ENCODE measurements at regions not wholly inside any gene's neighbourhood (a gene's known extent, or its start where the extent isn't known, plus 50 kb on each side); places are given as distances from the start of the nearest gene placed in this dataset.

DNA sequence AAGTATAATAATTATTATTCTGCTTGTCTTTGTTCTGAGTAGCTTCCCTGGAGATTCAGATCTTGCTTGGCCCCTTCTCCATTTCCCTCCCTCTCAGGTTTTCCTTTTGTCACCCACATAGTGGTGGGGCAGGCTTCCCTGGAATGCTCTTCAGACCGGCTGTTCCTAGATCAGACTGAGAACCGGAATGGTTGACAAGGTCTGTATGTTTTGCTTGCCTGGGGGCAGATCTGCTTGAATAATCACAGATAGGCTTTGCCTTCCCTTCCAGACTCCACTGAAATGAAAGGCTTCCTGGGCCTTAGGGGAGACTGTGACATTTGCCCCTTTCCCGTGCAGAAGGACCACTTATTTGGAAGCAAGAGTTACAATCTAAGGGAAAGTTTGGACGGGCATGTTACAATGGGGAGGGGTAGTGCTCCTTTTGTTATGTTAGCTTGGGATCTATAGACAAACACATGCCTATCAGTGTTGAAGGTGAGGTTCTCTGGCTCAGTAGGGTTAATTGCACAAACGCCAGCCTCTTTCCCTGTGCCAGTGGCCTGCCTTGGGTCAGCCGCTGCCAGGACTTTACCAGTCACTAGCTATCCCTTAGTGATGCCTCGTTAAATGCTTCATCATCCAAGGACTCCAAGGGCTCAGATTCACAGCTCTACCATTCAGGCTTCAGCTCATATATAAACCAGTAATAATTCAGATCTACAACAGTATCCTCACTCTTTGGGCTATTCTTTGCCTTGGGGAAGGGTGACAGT is 178.6 kb downstream of the SNAPC1 start:
- DNase-seq (ENCODE audit: low spot score) (no peak), ATAC-seq (no peak)

DNA sequence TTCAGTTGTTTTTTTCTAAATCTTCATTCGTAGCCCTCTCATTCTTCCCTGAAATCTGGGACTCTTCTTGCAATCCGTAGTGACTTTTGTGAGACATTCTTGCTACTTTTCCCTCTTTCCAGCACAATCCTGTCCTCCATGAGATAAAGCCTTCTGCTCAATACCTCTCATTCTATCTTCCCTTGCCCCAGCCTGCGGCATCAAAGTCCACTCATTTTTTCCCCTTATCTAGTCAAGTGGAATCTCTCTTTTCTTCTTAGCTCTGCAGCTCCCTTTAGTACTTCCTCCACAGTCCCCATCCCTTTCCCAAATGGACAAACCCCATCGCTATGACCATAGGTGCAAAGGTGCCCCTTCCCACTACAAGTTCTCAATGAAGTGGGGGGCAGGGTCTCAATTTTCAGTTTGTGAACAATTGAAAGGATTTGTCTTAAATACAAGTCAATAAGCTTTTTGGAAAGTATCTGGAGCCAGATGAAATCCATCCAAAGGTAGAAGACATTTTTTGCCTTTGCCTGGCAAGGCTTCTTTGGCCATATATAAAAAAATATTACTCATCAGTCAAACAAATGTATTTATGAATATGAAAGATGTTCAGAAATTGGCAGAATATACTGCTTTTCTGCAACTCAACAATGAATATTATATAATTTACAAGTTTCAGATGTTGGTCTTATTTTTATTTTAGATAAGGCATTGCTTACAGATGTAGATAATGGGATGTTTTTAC is 179.4 kb downstream of the SNAPC1 start:
- ATAC-seq (no peak), DNase-seq (ENCODE audit: low spot score) (no peak)

DNA sequence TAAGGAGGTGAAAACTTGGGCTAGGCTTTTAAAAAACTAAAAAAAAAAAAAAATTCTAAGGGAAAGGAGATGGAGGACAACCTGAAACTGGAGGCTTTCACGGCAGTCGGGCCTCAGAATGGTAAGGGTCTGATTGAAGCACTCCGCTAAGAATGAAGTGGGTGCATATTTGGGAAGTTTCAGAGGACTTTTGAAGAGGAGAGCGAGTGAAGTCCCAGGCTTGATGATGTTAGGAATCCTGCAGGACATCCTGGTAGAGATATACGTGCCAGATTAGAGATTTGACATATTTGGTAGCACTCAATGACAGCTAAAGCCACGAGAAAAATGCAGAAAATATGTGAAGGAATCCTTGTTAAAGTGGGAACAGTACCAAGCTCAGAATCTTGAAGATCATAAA is 186.2 kb downstream of the SNAPC1 start:
- no peak for DNase-seq (ENCODE audit: low spot score)

DNA sequence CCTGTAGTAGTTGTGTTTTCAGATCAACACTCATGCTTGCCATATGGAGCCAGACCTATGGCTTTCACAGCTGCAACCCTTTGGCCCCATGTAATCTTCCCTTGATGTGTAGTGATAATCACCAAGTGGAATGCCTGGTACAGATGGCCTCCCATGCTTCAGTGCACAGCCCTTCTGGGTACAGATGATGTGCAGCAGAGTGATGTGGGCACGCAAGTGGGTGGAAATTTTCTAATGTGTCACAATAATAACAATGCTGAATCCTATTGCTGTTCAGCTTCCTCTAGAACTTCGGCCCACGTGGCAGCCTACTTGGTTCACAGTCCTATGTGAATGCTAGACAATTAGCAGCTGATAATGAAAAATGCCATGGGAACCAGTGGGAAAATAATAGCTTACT is 188.1 kb downstream of the SNAPC1 start:
- no peak for ATAC-seq
- DNase-seq (ENCODE audit: low spot score), result no peak

More for the DNA sequence above, 186.2 kb downstream of the SNAPC1 start:
- ATAC-seq, result no peak

DNA sequence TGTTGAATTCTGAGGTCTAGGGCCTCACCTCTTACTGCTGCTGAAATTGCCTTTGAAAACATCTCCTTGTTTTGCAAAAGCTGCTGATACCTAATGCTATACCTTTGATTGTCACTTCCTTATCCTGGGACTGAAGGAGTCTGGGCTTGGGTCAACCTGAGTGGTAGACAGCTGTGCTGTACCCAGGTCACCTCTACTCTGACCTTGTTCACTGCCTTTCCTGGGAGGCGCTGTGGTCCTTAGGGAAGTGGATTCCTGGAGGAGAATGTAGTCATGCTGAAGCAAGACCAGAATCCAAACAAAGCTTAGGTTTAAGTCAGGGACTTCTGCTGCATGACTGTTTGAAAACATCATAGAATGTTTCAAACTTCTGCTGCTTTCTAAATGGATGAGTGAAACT is 191.4 kb downstream of the SNAPC1 start:
- DNase-seq (ENCODE audit: low spot score) (no peak), ATAC-seq (no peak)

DNA sequence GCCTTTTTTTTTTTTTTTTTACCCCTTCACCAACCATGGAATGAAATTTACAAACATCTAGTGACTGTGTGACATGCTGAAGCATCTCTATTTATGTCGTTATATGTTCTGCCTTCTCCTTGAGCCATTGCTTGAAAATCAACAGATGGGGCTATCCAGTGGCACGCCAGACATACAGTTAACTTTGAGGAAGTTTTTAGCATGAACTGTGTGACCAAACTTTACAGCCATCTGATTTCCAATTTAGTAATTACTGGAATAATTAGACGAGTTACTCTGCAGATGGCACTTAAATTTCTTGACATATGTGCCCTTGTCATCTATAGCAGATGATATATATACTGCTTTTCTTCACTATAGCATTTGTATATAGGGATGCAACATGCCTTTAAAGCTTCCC is 192.1 kb downstream of the SNAPC1 start:
- ATAC-seq, result no peak
- DNase-seq (ENCODE audit: low spot score), result no peak

DNA sequence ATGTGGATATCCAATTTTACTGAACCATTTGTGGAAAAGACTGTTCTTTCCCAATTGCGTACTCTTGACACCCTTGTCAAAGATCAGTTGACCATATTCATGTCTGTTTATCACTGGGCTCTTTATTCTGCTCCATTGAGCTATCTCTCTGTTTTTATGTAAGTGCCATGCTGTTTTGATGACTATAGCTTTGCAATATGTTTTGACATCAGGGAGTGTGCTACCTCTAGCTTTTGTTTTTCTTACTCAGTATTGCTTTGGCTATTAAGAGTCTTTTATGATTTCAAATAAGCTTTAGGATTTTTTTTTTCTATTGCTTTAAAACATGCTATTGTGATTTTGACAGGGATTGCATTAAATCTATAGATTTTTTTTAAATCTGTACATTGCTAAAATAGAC is 194.3 kb downstream of the SNAPC1 start:
- DNase-seq (ENCODE audit: low spot score), result no peak
- ATAC-seq, result no peak

DNA sequence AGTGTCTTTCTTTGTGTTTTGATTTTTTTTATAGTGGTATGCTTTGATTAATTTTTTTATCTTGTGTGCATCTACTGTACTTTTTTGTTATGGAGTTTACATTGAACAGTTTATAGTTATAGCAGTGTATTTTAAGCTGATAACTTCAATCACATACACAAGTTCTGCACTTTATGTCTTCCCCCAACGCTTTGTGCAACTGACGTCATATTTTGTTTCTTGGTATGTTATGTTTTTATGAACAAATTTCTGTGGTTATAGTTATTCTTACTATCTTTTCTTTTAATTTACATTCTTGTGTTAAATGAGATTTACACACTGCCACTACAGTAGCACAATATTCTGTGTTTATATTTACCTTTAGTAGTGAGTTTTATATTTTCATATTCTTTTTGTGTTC is 197.1 kb downstream of the SNAPC1 start:
- ATAC-seq (no peak), DNase-seq (ENCODE audit: low spot score) (no peak)

DNA sequence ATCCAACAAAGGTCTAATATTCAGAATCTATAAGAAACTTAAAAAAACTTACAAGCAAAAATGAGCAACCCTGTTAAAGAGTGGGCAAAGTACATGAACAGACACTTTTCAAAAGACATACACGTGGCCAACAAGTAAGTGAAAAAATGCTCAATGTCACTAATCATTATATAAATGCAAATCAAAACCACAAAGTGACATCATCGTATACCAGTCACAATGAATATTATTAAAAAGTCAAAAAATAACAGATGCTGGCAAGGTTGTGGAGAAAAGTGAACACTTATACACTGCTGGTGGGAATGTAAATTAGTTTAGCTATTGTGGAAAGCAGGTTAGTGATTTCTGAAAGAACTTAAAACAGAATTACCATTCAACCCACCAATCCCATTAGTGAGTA is 199.1 kb downstream of the SNAPC1 start:
- no peak for DNase-seq (ENCODE audit: low spot score)
- no peak for ATAC-seq

DNA sequence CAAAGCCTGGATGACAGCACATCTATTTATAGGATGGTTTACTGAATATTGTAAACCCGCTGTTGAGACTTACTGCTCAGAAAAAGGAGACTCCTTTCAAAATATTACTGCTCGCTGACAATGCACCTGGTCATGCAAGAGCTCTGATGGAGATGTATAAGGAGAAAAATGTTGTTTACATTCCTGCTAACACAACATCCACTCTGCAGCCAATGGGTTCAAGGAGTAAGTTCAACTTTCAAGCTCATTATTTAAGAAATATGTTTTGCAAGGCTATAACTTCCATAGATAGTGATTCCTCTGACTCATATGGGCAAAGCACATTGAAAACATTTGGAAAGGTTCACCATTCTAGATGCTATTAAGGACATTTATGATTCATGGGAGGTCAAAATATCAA is 201.7 kb downstream of the SNAPC1 start:
- no peak for DNase-seq (ENCODE audit: low spot score)
- no peak for ATAC-seq

DNA sequence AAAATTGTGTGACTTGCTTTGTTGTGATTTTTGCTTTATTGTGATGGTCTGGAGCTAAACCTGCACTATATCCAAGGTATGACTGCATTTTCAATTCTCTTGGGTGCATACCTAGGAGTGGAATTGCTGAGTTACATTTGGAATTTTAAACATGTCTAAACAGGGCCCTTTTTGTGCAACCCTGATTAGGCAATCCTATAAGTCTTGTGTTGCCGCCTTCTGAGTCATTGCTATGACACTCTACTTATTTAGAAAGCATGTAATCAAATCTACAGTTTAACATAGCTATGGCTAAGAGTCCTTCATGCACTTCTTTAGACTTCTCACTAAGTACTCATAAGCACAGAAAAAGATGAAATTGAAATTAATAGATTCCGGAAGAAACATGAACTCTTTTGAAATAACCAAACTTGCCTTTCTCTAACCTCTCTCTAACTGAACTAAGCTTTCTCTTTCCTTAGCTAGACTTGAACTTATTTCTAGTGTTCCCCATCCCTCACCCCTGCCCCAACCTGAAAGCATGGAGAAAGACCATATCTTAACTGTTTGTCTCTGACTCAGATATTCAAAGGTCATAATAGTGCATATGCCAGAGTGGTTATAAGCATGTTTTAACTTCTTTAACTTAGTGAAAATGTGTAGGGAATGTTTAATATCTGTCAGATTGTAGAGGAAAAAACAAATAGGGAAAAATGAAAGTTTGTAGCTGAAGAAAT is 203.0 kb downstream of the SNAPC1 start:
- DNase-seq (ENCODE audit: low spot score), result no peak
- ATAC-seq, result no peak

DNA sequence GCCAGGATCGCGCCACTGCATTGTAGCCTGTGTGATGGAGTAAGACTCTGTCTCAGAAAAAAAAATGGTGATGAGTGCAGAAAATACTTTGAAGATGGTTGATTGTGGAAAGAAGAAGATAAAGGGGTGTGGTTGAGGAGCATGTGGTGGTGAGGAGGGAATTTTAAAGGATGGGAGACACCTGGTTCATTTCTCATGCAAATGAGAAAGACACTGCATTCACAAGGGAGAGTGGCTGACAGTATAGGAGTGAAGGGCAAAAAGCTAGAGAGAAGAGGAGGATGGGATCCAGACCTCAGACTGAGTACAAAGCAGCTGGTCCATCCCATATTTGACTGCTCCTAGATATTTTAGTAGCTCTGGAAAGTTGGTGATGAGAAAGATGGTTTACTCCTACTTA is 206.0 kb downstream of the SNAPC1 start:
- no peak for ATAC-seq
- DNase-seq (ENCODE audit: low spot score), result no peak

DNA sequence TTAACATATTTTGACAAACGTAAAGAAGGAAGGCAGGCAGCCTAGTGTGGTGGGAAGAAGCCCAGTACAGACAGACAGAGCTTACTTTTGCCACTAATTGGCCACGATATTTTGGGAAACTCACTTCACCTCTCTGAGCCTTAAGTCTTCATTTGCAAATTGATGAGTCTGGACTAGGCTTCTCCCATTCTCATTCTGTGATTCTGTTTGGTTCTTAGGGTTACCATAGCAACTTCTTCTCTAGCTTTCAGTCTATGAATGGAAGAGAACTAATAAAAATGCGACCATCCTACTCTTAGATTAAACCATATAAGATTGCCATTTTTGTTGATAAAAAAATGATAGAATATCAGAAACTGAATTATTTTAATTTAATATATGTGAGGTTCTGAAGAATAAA is 210.5 kb downstream of the SNAPC1 start:
- ATAC-seq (no peak), DNase-seq (ENCODE audit: low spot score) (no peak)

DNA sequence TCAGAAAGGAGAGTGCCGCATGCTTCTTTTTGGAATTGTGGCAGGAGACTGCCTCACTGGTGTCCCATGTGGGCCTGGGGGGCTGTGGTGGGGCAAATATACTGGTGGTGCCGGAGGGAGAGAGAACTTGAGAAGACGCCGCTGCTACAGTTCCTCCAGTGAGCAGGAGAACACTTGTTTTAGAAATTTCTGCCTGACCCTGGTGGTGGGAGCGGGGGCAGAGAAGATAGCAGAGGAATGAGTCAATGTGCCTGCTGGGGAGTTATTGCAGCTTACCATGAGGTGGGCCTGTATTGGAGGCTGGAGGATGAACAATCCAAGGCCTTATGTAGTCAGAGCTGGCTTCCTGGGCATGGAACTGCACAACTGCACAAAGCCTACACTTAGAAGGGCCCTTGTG is 211.8 kb downstream of the SNAPC1 start:
- ATAC-seq, result no peak
- no peak for DNase-seq (ENCODE audit: low spot score)

DNA sequence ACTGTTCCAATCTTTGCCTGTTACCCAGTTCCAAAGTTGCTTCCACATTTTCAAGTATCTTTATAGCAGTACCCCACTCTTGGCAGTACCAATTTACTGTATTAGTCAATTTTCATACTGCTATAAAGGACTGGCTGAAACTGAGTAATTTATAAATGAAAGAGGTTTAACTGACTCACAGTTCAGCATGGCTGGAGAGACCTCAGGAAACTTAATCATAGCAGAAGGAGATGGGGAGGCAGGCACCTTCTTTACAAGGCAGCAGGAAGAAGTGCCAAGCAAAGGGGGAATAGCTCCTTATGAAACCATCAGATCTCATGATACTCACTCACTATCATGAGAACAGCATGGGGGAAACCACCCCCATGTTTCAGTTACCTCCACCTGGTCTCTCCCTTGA is 215.0 kb downstream of the SNAPC1 start:
- ATAC-seq, result no peak
- DNase-seq (ENCODE audit: low spot score), result no peak

DNA sequence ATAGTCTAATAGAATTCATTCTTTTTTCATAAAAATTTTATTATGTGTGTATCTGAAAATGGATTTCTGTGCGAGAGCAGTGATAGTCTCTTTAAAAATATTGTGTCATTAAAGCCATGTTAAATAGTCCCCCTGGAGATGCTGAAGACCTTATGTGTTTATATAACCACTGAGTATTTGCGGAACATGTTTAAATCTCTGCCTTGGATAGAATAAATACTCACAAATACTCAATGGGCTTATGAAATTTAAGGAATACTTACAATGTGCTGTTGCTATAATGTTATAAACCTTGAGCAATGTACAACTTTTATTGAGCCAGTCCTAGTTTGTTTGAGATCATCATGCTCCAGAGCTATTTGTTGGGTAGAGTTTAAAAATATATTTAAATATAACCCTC is 226.0 kb downstream of the SNAPC1 start:
- DNase-seq (ENCODE audit: low spot score) (no peak), ATAC-seq (no peak)

DNA sequence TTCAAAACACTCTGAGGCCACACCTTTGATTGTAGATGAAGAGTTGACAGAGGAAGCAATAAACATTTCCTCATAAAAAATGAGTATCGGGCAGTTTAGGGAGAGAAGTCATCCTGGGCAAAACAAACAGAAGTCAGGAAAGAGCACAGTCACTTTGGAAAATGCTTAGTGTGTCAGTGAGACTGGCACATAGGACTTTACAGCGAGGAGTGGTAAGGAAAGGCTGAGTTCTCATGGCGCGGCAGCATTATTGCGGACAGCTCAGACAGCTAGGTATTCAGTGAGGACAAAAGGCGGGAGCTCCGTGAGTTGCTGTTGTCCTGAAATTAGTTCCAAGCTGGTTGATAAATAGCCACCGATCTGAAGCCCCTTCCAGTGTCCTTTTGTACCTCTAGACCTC is 229.9 kb downstream of the SNAPC1 start:
- no peak for ATAC-seq
- DNase-seq (ENCODE audit: low spot score), result no peak

DNA sequence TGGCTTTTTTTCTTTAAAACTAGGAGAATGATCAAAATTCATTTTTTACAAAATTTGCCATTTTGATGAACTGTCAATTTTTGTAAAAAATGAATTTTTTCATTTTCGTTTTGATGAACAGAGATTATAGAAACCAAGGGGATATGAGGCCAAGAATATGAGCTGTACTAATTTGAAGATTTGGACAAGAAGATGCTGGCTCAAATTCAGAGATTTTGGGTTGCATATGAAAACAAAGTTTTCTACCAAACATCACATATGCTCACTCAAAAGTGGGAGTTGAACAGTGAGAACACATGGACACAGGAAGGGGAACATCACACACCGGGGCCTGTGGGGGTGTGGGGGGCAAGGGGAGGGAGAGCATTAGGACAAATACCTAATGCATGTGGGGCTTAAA is 230.7 kb downstream of the SNAPC1 start:
- ATAC-seq (no peak), DNase-seq (ENCODE audit: low spot score) (no peak)

DNA sequence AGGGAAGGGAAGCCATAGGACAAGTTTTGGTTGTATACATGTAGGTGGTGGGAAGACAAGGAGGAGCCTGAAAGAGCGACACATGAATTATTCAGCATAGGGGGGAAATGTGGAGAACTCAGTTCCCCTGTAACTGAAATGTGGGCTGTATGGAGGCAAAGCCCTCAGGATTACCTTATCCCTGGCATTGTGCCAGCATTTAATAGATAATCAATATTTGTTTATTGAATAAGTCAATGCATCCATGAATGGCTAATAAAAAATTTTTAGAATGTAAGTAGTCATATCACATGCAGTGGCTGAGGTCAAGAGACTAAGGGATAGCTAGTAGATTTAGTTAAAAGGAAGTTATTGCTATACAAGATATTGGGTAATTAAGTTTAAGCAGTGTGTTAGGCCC is 232.4 kb downstream of the SNAPC1 start:
- no peak for DNase-seq (ENCODE audit: low spot score)
- ATAC-seq, result no peak

DNA sequence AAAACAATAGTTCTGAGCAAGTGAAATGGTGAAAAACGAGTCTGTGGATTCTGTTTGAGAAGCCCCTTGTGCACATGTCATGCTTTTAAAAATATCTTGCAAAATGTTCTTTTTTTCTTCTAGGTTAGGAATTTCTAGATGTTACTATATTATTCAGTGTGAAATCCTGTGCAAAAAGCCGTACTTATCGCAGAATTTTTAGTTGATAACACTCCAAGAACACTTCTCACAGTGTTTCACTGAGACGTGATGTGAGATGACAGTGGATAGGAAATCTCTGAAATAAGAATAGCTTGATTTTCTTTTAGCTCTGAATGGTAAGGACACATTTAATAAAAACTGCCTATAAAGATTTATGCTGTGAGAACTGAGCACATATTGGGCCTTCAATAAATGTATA is 234.5 kb downstream of the SNAPC1 start:
- ATAC-seq (no peak), DNase-seq (ENCODE audit: low spot score) (no peak)

DNA sequence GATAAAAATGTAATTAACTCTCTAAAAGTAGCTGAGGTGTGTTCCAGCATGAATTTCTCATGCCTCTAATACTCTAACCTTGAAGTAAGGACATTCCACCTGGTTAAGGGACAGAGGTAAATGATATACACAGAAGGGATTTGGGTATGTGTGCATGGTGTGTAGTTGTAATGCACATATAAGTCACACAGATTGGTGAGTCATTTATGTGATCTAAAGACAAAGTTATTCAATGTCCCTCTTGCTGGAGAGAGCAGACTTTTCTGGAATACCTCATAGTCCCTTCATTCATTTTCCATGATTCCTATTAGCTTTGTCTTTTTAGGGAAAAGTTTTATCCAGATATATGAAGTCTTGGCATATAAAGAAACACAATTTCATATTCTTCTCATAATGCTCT is 234.9 kb downstream of the SNAPC1 start:
- DNase-seq (ENCODE audit: low spot score), result no peak
- no peak for ATAC-seq

DNA sequence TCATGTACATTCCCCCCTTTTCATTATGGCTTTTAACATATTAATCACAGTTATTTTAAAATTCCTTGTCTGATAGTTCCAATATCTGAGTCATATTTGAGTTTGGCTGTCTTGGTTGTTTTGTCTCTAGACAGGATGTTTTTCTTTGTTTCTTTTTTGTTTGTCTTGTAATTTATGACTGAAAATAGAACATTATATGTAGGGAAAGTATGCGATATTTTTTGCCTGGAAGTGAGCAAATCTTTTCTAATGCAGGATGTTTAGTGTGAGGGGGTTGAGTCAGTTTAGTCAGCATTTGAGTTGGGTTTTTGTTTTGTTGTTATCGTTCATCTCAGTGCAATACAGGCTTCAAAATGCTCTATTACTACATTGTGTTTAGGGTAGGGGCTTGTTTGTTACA is 239.7 kb downstream of the SNAPC1 start:
- ATAC-seq (no peak), DNase-seq (ENCODE audit: low spot score) (no peak)
